ENCODE measurements at regions not wholly inside any gene's neighbourhood (a gene's known extent, or its start where the extent isn't known, plus 50 kb on each side); places are given as distances from the start of the nearest gene placed in this dataset.
A peak's percentile ranks its signal among the peaks of the same experiment; 100 is the strongest.

DNA sequence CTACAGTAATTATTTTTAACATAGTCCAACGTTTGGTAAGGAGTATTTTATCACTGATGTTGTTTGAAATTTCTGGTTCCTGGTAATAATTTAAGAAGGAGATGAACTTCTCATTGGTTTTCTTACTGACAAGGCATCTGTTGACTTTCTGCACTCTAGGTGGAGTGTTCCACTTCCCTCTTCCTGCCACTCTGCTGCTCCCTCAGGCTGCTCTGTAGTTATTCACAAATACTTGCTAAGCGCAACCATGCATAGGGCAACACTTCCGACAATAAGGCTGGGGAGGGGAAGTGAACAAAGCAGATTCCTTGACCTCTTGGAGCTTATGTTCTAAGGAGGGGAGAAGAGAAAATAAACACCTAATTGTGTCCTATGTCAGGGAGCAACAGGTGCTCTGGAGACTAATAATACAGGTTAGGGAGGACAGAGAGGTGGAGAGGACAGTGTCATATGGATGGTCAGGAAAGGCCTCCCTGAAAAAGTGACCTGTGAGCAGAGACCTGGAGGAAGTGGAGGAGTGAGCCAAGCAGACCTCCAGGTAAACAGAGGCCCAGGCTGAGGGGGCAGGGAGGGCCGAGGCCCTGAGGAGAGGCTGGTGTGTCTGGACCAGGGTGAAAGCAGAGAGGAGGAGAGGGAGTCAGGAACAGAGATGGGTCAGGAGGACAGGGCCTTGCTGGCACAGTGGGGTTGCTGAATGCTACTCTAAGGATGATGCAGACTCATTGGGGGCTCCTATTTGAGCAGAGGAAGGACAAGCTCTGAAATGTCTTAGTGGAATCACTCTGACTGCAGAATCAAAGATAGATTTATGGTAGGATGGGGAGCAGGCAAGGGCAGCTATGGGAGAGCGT, 134.8 kb upstream of the SLC24A3 start:
- no peak for DNase-seq (ENCODE audit: low spot score)

- no peak for DNase-seq (ENCODE audit: low spot score)
Measured at GRCh38 chr20:19078448-19079373, 133.7 kb upstream of the SLC24A3 start.

DNA sequence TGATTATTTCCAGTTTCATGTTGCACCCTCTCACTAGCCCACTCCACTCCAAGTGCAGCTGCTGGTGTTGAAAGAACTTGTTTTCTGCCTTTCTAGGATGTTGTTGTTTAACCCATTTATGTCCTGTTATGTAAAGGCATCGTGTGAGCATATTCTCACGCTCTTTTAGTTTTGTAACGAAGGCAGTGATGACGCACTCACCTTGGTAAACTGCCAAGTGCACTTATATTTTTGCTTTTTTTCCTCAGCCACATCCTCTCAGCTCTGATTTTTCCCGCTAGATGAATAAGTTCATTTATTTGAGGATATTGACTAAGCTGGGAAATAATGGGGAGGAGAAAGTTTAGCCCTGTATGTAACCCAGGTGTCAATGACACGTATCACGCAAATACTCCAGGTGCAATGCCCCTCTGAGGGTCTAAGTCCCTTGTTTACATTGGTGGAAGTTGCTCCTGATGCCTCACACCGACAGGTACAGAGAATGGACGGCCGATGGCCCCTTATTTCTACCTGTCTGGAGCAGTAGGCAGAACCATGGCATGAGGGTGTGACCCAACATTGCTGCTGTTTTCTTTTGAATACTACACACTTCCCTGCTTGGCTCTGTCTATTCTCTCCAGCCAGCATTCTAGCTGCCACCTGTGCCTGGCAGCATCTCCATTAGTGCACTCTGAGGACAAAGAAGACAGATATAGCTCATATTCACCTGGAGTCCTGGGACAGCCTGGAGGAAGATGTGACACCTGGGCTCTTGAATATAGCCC, 132.7 kb upstream of the SLC24A3 start:
- DNase-seq (ENCODE audit: low spot score): no peak

GRCh38 chr20:19081937-19082336, 130.5 kb upstream of the SLC24A3 start:
- DNase-seq (ENCODE audit: low spot score): no peak

DNA sequence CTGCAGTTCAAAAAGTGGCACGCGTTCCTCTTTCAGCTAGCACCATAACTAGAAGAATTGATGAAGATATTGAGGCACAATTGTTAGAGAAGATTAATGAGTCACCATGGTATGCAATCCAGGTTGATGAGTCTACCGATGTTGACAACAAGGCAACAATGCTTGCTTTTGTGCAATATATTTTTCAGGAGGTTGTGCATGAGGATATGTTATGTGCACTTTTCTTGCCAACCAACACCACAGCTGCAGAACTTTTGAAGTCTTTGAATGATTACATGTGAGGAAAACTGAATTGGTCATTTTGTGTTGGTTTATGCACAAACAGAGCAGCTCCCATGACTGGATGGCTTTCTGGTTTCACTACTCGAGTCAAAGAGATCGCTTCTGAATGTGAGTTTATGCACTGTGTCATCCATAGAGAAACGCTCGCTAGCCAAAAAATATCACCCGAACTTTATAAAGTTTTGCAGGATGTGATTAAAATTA, 129.3 kb upstream of the SLC24A3 start:
- no peak for DNase-seq (ENCODE audit: low spot score)

DNA sequence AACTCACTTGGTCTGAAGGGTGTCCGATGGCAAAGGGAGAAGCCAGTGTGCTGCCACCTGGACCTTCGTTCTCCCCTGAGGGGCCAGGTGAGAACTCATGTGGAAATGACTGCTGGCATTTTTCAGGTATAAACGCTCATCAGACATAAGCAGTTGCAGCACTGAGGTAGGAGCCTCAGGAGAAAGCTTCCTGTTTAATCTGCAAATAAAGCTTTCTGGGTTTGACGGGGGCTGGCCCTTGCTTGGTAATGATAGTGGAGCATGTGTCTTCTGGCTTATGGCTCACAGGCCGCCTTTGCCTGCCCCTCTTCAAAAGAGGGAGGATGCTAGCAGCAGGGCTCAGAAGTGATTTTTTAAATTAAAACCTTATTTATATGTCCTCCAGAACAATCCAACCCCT, 122.1 kb upstream of the SLC24A3 start:
- no peak for DNase-seq (ENCODE audit: low spot score)

- peak; percentile 32 for DNase-seq (ENCODE audit: low spot score)
Measured at GRCh38 chr20:19094959-19095541, 117.4 kb upstream of the SLC24A3 start.

DNA sequence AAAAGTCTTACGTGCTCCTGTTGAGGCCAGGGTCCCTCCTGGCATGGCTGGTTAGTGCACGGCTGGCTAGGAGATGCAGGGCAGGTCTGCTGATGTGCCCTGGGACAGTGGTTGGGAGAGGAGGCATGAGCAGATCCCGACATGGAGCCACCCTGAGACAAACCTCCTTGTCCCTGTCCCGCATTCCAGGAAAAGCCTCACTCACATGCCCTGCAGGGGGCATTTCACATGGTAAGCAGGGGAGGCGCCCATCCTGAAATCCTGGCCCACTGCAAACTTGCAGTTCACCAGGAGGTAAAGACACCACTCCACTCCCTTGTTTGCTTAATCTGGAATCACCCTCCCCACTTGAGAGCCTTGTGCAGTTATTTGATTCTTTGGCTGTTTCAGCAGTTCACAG, 116.7 kb upstream of the SLC24A3 start:
- DNase-seq (ENCODE audit: low spot score): no peak

GRCh38 chr20:19096843-19097242, 115.6 kb upstream of the SLC24A3 start:
- no peak for DNase-seq (ENCODE audit: low spot score)

- no peak for DNase-seq (ENCODE audit: low spot score)
Measured at GRCh38 chr20:19098117-19098516, 114.3 kb upstream of the SLC24A3 start.

GRCh38 chr20:19098806-19099578, 113.5 kb upstream of the SLC24A3 start:
- DNase-seq (ENCODE audit: low spot score): peak; percentile 9

- peak; percentile 76 for DNase-seq (ENCODE audit: low spot score)
Measured at GRCh38 chr20:19099596-19100545, 112.6 kb upstream of the SLC24A3 start.

- DNase-seq (ENCODE audit: low spot score): no peak
Measured at GRCh38 chr20:19100975-19101374, 111.5 kb upstream of the SLC24A3 start.

DNA sequence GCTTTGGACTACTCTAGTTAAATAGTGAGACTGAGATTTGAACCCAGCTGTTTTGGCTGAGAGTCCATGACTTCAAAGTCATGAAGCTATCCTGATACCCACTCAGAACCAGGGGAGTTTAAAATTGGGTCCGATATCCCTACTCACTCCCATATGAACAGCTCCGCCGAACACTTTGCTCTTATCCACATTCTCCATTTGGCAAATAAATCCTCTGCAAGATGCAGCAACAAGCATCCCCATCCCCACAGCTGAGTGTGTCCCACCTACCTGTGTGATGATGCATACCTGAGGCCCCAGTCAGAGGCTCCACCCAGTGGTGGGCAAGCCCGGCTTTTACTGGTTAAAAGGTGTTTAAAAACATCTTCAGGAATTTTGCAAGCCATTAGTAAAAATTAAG, 108.3 kb upstream of the SLC24A3 start:
- DNase-seq (ENCODE audit: low spot score): no peak

DNA sequence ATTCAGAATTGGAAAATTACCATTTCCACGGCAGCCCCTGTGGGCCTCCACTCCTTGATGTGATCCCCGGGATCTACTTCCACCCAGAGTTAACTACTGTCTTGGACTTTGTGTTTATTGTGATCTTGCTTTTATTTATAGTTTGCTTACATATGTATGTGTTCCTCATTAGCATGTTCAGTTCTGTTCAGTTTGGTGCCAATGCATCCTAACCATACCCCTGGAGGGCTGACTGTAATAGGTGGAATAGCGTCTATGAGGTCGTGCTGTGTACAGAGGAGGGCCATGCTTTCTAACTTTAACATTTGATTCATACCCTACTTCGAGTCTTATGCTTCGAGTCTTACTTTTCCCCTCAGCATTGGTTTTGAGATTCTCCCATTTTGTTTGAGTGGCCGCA, 104.3 kb upstream of the SLC24A3 start:
- no peak for DNase-seq (ENCODE audit: low spot score)

GRCh38 chr20:19110285-19110684, 102.2 kb upstream of the SLC24A3 start:
- DNase-seq (ENCODE audit: low spot score): no peak

- DNase-seq (ENCODE audit: low spot score): no peak
Measured at GRCh38 chr20:19110881-19111460, 101.5 kb upstream of the SLC24A3 start.

- DNase-seq (ENCODE audit: low spot score): no peak
Measured at GRCh38 chr20:19112828-19113227, 99.6 kb upstream of the SLC24A3 start.

GRCh38 chr20:19113343-19113930, 99.0 kb upstream of the SLC24A3 start:
- no peak for DNase-seq (ENCODE audit: low spot score)
